ENCODE measurements at regions not wholly inside any gene's neighbourhood (a gene's known extent, or its start where the extent isn't known, plus 50 kb on each side); places are given as distances from the start of the nearest gene placed in this dataset.

GRCh38 chr4:45778514-45778913 is 345.3 kb downstream of the GABRG1 start:
- TF ChIP-seq CTCF (conservative IDR thresholded peaks at IDR 0.05 in 1 of 2, IDR thresholded peaks at IDR 0.05 in 1 of 2; ENCODE audit: low read depth in 1 of 2, low read length in 2 of 2) (no peak), EZH2 (IDR thresholded peaks at IDR 0.05; ENCODE audit: low read length, missing control alignments) (no peak)
- Histone ChIP-seq H3K36me3 (ENCODE audit: control insufficient read depth, insufficient read depth, low read length) (no peaks in the 10 kb centered on the region), H3K27ac (ENCODE audit: insufficient read depth, low read length) (no peak overlapping the region), H3K9ac (ENCODE audit: insufficient read depth, low read length) (no peak overlapping the region), H2AFZ (ENCODE audit: low read length) (no peak overlapping the region), H3K9me3 (ENCODE audit: control insufficient read depth, insufficient read depth, low read depth, low read length) (no peaks in the 10 kb centered on the region), H3K27me3 (ENCODE audit: control insufficient read depth, insufficient read depth, low read length) (no peaks in the 10 kb centered on the region), H3K79me2 (ENCODE audit: control insufficient read depth, insufficient read depth, low read length) (no peaks in the 10 kb centered on the region), H3K4me1 (ENCODE audit: control insufficient read depth, extremely low read depth, insufficient read depth, low read length) (no peaks in the 10 kb centered on the region), H3K4me2 (ENCODE audit: extremely low read depth, insufficient read depth, low read length) (no peak overlapping the region), H3K4me3 (replicated peaks in 1 of 4; ENCODE audit: control extremely low read depth in 1 of 4, insufficient read depth in 1 of 4, low read depth in 3 of 4, low read length in 4 of 4) (no peak overlapping the region), H4K20me1 (ENCODE audit: control insufficient read depth, extremely low read depth, insufficient read depth, low read length) (no peaks in the 10 kb centered on the region)
- no peak for DNase-seq (ENCODE audit: low read depth in 2 of 2)

DNA sequence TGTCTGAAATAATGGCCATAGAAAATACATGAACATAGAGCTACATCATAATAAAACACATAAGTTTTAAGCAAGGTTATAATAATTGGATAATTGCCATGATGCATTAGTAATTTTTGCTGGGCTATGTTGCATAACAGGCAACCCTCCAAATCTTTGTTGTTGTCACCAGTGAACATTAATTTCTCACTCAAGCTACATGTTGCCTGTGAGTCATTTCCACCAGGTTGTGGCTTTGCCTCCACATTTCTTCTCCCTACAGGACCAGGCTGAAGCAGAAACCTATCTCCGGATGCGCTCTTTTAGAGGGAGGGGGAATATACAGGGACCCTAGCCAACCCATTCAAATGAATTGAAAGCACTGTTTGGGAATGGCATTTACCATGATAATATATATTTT is 347.7 kb downstream of the GABRG1 start:
- Histone ChIP-seq H3K36me3 (ENCODE audit: control insufficient read depth, insufficient read depth, low read length) (no peaks in the 10 kb centered on the region), H2AFZ (ENCODE audit: low read length) (no peak overlapping the region), H3K4me3 (replicated peaks in 1 of 4; ENCODE audit: control extremely low read depth in 1 of 4, insufficient read depth in 1 of 4, low read depth in 3 of 4, low read length in 4 of 4) (no peak overlapping the region), H3K4me1 (ENCODE audit: control insufficient read depth, extremely low read depth, insufficient read depth, low read length) (no peaks in the 10 kb centered on the region), H3K9me3 (ENCODE audit: control insufficient read depth, insufficient read depth, low read depth, low read length) (no peaks in the 10 kb centered on the region), H3K9ac (ENCODE audit: insufficient read depth, low read length) (no peak overlapping the region), H3K27me3 (ENCODE audit: control insufficient read depth, insufficient read depth, low read length) (no peaks in the 10 kb centered on the region), H4K20me1 (ENCODE audit: control insufficient read depth, extremely low read depth, insufficient read depth, low read length) (no peaks in the 10 kb centered on the region), H3K4me2 (ENCODE audit: extremely low read depth, insufficient read depth, low read length) (no peak overlapping the region), H3K27ac (ENCODE audit: insufficient read depth, low read length) (no peak overlapping the region), H3K79me2 (ENCODE audit: control insufficient read depth, insufficient read depth, low read length) (no peaks in the 10 kb centered on the region)
- DNase-seq (ENCODE audit: low read depth in 2 of 2), result no peak
- TF ChIP-seq CTCF (conservative IDR thresholded peaks at IDR 0.05 in 1 of 2, IDR thresholded peaks at IDR 0.05 in 1 of 2; ENCODE audit: low read depth in 1 of 2, low read length in 2 of 2) (no peak), EZH2 (IDR thresholded peaks at IDR 0.05; ENCODE audit: low read length, missing control alignments) (no peak)

- Histone ChIP-seq H3K4me2 (ENCODE audit: extremely low read depth, insufficient read depth, low read length) (no peak overlapping the region), H3K4me1 (ENCODE audit: control insufficient read depth, extremely low read depth, insufficient read depth, low read length) (no peaks in the 10 kb centered on the region), H3K79me2 (ENCODE audit: control insufficient read depth, insufficient read depth, low read length) (no peaks in the 10 kb centered on the region), H3K36me3 (ENCODE audit: control insufficient read depth, insufficient read depth, low read length) (no peaks in the 10 kb centered on the region), H3K4me3 (replicated peaks in 1 of 4; ENCODE audit: control extremely low read depth in 1 of 4, insufficient read depth in 1 of 4, low read depth in 3 of 4, low read length in 4 of 4) (no peak overlapping the region), H3K9ac (ENCODE audit: insufficient read depth, low read length) (no peak overlapping the region), H2AFZ (ENCODE audit: low read length) (no peak overlapping the region), H3K27ac (ENCODE audit: insufficient read depth, low read length) (no peak overlapping the region), H3K27me3 (ENCODE audit: control insufficient read depth, insufficient read depth, low read length) (no peaks in the 10 kb centered on the region), H4K20me1 (ENCODE audit: control insufficient read depth, extremely low read depth, insufficient read depth, low read length) (no peaks in the 10 kb centered on the region), H3K9me3 (ENCODE audit: control insufficient read depth, insufficient read depth, low read depth, low read length) (no peaks in the 10 kb centered on the region)
- DNase-seq (ENCODE audit: low read depth in 2 of 2), result no peak
- TF ChIP-seq CTCF (conservative IDR thresholded peaks at IDR 0.05 in 1 of 2, IDR thresholded peaks at IDR 0.05 in 1 of 2; ENCODE audit: low read depth in 1 of 2, low read length in 2 of 2) (no peak), EZH2 (IDR thresholded peaks at IDR 0.05; ENCODE audit: low read length, missing control alignments) (no peak)
These were observed 352.9 kb downstream of the GABRG1 start for GRCh38 chr4:45770958-45771357.

Data from fibroblast of lung (primary cell).